ENCODE measurements at regions not wholly inside any gene's neighbourhood (a gene's known extent, or its start where the extent isn't known, plus 50 kb on each side); places are given as distances from the start of the nearest gene placed in this dataset.

DNA sequence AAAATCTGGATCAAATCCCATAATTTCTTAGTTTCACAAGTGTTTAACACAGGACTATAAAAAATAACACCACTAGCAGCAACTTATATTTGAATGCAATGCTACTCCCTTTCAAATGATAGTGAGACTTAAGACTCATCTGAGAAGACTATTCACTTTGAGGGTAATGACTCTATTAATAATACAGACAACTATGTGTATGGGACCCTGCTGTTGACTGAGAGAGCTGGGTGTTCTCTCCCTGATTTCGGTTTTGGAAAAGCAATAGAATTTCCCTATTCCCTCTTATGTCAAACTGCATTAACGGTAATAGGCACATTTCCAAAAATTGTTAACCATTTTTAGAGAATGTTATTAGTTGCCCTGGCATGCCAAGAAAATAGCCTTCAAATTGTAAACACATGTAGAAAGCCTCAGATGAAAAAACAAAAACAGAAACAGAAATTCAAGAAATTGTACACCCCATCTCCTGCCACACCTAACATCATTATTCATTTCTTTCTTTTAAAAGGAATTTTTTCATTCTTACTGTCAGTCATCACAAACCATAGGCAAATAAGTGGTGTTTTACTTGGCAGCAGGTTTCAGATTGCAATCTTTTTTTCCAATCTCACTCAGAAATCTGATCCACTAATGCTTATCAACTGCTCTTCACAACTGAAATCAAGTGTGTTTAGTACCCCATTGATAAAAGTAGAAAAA lies 153.7 kb downstream of the TFPI2 start:
- no TSS peak for BruUV-seq (replicated peaks)
- Histone ChIP-seq H2BK5ac (ENCODE audit: low read depth, low read length, poor library complexity, severe bottlenecking) (no peak overlapping the region), H3K36me3 (ENCODE audit: control insufficient read depth, insufficient read depth, low read length) (no peaks in the 10 kb centered on the region), H3K9me1 (ENCODE audit: insufficient read depth, low read length) (no peaks in the 10 kb centered on the region), H2BK120ac (ENCODE audit: low read depth, low read length) (no peak overlapping the region), H2BK15ac (ENCODE audit: low read depth, low read length) (no peak overlapping the region), H3K4ac (ENCODE audit: low read depth, low read length) (no peak overlapping the region), H2AK9ac (replicated peaks; ENCODE audit: low read depth, low read length, poor library complexity) (no peak overlapping the region), H3K27ac (ENCODE audit: insufficient read depth, low read length) (no peak overlapping the region), H3K23ac (ENCODE audit: low read depth, low read length) (no peak overlapping the region), H3K27me3 (ENCODE audit: control insufficient read depth, insufficient read depth, low read length) (no peaks in the 10 kb centered on the region; the same call in 1 of the 2 replicates), H4K5ac (ENCODE audit: low read depth, low read length) (no peak overlapping the region), H2BK20ac (ENCODE audit: low read depth, low read length) (no peak overlapping the region), H3K4me2 (ENCODE audit: low read depth, low read length) (no peak overlapping the region), H4K8ac (ENCODE audit: low read depth in 2 of 2, low read length in 2 of 2) (no peak overlapping the region), H2AK5ac (ENCODE audit: low read depth, low read length) (no peak overlapping the region), H3K79me1 (ENCODE audit: low read depth in 1 of 2, low read length in 2 of 2) (no peaks in the 10 kb centered on the region), H4K20me1 (ENCODE audit: insufficient read depth, low read length) (no peaks in the 10 kb centered on the region), H3K14ac (replicated peaks; ENCODE audit: low read depth, low read length) (no peak overlapping the region), H3K9ac (ENCODE audit: low read depth, low read length) (no peak overlapping the region), H2AFZ (replicated peaks; ENCODE audit: low read length, poor library complexity) (no peak overlapping the region), H3K4me3 (ENCODE audit: insufficient read depth, low read depth, low read length) (no peak overlapping the region), H3K4me1 (ENCODE audit: control insufficient read depth, insufficient read depth, low read length) (no peaks in the 10 kb centered on the region), H3K56ac (ENCODE audit: extremely low read depth, insufficient read depth, low read length) (no peak overlapping the region), H3K18ac (ENCODE audit: low read depth, low read length) (no peak overlapping the region), H3K9me3 (ENCODE audit: control insufficient read depth, insufficient read depth, low read length) (no peaks in the 10 kb centered on the region), H4K91ac (ENCODE audit: insufficient read depth, low read depth, low read length) (no peak overlapping the region)
- TF ChIP-seq, protein P1, sequence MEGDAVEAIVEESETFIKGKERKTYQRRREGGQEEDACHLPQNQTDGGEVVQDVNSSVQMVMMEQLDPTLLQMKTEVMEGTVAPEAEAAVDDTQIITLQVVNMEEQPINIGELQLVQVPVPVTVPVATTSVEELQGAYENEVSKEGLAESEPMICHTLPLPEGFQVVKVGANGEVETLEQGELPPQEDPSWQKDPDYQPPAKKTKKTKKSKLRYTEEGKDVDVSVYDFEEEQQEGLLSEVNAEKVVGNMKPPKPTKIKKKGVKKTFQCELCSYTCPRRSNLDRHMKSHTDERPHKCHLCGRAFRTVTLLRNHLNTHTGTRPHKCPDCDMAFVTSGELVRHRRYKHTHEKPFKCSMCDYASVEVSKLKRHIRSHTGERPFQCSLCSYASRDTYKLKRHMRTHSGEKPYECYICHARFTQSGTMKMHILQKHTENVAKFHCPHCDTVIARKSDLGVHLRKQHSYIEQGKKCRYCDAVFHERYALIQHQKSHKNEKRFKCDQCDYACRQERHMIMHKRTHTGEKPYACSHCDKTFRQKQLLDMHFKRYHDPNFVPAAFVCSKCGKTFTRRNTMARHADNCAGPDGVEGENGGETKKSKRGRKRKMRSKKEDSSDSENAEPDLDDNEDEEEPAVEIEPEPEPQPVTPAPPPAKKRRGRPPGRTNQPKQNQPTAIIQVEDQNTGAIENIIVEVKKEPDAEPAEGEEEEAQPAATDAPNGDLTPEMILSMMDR (conservative IDR thresholded peaks at IDR 0.05; ENCODE audit: low read depth, low read length) = no peak
- TF ChIP-seq, protein P2, sequence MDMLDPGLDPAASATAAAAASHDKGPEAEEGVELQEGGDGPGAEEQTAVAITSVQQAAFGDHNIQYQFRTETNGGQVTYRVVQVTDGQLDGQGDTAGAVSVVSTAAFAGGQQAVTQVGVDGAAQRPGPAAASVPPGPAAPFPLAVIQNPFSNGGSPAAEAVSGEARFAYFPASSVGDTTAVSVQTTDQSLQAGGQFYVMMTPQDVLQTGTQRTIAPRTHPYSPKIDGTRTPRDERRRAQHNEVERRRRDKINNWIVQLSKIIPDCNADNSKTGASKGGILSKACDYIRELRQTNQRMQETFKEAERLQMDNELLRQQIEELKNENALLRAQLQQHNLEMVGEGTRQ (IDR thresholded peaks at IDR 0.05; ENCODE audit: low read depth, low read length) = no peak
- TF ChIP-seq MAZ (IDR thresholded peaks at IDR 0.05; ENCODE audit: borderline replicate concordance, low read depth, low read length) (no peak), BHLHE40 (IDR thresholded peaks at IDR 0.05; ENCODE audit: low read depth, low read length) (no peak), SMC3 (IDR thresholded peaks at IDR 0.05; ENCODE audit: low read depth, low read length) (no peak), RFX5 (IDR thresholded peaks at IDR 0.05; ENCODE audit: low read depth, low read length) (no peak), NFE2L2 (IDR thresholded peaks at IDR 0.05; ENCODE audit: low read depth, low read length) (no peak), POLR2A (IDR thresholded peaks at IDR 0.05; ENCODE audit: low read depth, low read length) (no peak), MAFK (IDR thresholded peaks at IDR 0.05; ENCODE audit: low read depth, low read length) (no peak), CHD1 (IDR thresholded peaks at IDR 0.05; ENCODE audit: low read depth, low read length) (no peak), MXI1 (IDR thresholded peaks at IDR 0.05; ENCODE audit: borderline replicate concordance, low read depth, low read length) (no peak), CEBPB (IDR thresholded peaks at IDR 0.05; ENCODE audit: low read depth, low read length) (no peak)
- TF ChIP-seq, protein P3, sequence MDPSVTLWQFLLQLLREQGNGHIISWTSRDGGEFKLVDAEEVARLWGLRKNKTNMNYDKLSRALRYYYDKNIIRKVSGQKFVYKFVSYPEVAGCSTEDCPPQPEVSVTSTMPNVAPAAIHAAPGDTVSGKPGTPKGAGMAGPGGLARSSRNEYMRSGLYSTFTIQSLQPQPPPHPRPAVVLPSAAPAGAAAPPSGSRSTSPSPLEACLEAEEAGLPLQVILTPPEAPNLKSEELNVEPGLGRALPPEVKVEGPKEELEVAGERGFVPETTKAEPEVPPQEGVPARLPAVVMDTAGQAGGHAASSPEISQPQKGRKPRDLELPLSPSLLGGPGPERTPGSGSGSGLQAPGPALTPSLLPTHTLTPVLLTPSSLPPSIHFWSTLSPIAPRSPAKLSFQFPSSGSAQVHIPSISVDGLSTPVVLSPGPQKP (IDR thresholded peaks at IDR 0.05; ENCODE audit: borderline replicate concordance, low read depth, low read length) = no peak
- intact Hi-C loops (cut with micrococcal nuclease) = no loop called here
- CTCF ChIA-PET = no interaction called here
- dilution Hi-C loops (cut with HindIII; ENCODE audit: low sequenced_read_pairs, unreplicated experiment) = no loop called here
- in situ Hi-C loops (cut with MboI; ENCODE audit: low sequenced_read_pairs) = no loop called here
- POLR2A ChIA-PET (ENCODE audit: unreplicated experiment) = interaction anchor here (0.5 kb wide), 1 partner anchor 11 kb away, joined by 4 read pairs; no protein-coding TSS in a partner anchor
- ATAC-seq (ENCODE audit: low read depth) = no peak
- DNase-seq = no peak
- no CpG with 5 or more reads among the region's 2 CpGs for WGBS, 2 experiments (ENCODE audit: extremely low coverage in 2 of 2, insufficient read length in 1 of 2)

Data from IMR-90 (cell line).